ENCODE measurements at regions not wholly inside any gene's neighbourhood (a gene's known extent, or its start where the extent isn't known, plus 50 kb on each side); places are given as distances from the start of the nearest gene placed in this dataset.

DNA sequence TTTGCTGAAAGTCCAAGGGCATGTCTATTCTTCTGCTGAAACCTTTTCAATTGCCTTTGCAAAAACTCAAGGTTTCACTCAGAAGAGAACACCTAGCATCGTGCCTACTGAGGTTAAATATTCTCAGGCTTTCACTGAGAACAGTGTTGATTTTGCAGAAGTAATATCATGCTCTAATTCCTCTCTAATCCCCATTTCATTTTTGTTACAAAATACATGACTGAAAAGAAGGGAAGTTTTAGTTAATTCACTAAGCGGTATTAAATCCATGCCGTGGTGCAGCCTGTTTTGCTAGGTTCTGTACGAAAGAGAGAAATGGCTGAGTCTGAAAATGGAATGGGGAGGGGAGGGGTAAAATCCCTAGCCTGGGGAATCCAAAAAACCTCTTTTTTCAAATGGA lies 163.2 kb upstream of the CAMK1G start (continued):
- TF ChIP-seq ZBTB8A (tag by site-specific recombination; IDR thresholded peaks at IDR 0.05) (no peak), ZNF335 (tag by site-specific recombination; conservative IDR thresholded peaks at IDR 0.05) (no peak), ZNF169 (tag by site-specific recombination; IDR thresholded peaks at IDR 0.05) (no peak), ZNF211 (tag by site-specific recombination; IDR thresholded peaks at IDR 0.05; ENCODE audit: low read depth) (no peak), KLF7 (tag by site-specific recombination; IDR thresholded peaks at IDR 0.05; ENCODE audit: borderline replicate concordance) (no peak), ZNF148 (tag by site-specific recombination; IDR thresholded peaks at IDR 0.05; ENCODE audit: borderline replicate concordance) (no peak), ZBTB48 (tag by site-specific recombination; IDR thresholded peaks at IDR 0.05) (no peak), ZNF184 (tag by site-specific recombination; IDR thresholded peaks at IDR 0.05) (no peak), ZSCAN23 (tag by site-specific recombination; IDR thresholded peaks at IDR 0.05) (no peak), ZNF366 (tag by site-specific recombination; conservative IDR thresholded peaks at IDR 0.05) (no peak), ZNF776 (tag by site-specific recombination; IDR thresholded peaks at IDR 0.05; ENCODE audit: borderline replicate concordance) (no peak)

- H3K9me3 ChIP-seq (ENCODE audit: control insufficient read depth, insufficient read depth, low read depth, low read length), result no peaks in the 10 kb centered on the region
- POLR2A ChIA-PET, result no interaction called here
- no peaks in the 10 kb centered on the region for H3K36me3 ChIP-seq (ENCODE audit: control insufficient read depth in 2 of 2, insufficient read depth in 1 of 2, low read length in 2 of 2)
- no peaks in the 10 kb centered on the region for H3K4me1 ChIP-seq (ENCODE audit: control insufficient read depth, insufficient read depth, low read length)
- H3K27ac ChIP-seq (ENCODE audit: extremely low read depth, low read depth, low read length), result no peak overlapping the region
- no peak overlapping the region for H3K4me3 ChIP-seq (ENCODE audit: low read depth, low read length)
- CTCF ChIA-PET, result interaction anchor here (1.3 to 1.5 kb wide), 2 partner anchors 37 to 67 kb away, joined by 3 to 4 read pairs; no protein-coding TSS in a partner anchor
- TF ChIP-seq, protein P1, sequence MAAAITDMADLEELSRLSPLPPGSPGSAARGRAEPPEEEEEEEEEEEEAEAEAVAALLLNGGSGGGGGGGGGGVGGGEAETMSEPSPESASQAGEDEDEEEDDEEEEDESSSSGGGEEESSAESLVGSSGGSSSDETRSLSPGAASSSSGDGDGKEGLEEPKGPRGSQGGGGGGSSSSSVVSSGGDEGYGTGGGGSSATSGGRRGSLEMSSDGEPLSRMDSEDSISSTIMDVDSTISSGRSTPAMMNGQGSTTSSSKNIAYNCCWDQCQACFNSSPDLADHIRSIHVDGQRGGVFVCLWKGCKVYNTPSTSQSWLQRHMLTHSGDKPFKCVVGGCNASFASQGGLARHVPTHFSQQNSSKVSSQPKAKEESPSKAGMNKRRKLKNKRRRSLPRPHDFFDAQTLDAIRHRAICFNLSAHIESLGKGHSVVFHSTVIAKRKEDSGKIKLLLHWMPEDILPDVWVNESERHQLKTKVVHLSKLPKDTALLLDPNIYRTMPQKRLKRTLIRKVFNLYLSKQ (tag by site-specific recombination; IDR thresholded peaks at IDR 0.05; ENCODE audit: borderline replicate concordance), result no peak
- TF ChIP-seq ZNF549 (tag by site-specific recombination; IDR thresholded peaks at IDR 0.05), result no peak
- no peak for TF ChIP-seq ZNF239 (tag by site-specific recombination; IDR thresholded peaks at IDR 0.05)
- no peak for TF ChIP-seq YY2 (tag by site-specific recombination; IDR thresholded peaks at IDR 0.05)
- TF ChIP-seq ZNF416 (tag by site-specific recombination; IDR thresholded peaks at IDR 0.05), result no peak
- TF ChIP-seq ZNF324 (tag by site-specific recombination; IDR thresholded peaks at IDR 0.05), result no peak
- TF ChIP-seq MYNN (tag by site-specific recombination; IDR thresholded peaks at IDR 0.05; ENCODE audit: borderline replicate concordance), result no peak
Observed at GRCh38 chr1:209421186-209421585, 162.3 kb upstream of the CAMK1G start.

- POLR2A ChIA-PET, result no interaction called here
- no peak overlapping the region for H3K4me3 ChIP-seq (ENCODE audit: low read depth, low read length)
- CTCF ChIA-PET, result interaction anchor here (0.5 to 1.5 kb wide), 4 partner anchors 38 to 154 kb away, joined by 3 to 4 read pairs (median 3); no protein-coding TSS in a partner anchor
- H3K4me1 ChIP-seq (ENCODE audit: control insufficient read depth, insufficient read depth, low read length), result no peaks in the 10 kb centered on the region
- H3K27ac ChIP-seq (ENCODE audit: extremely low read depth, low read depth, low read length), result no peak overlapping the region
- H3K36me3 ChIP-seq (ENCODE audit: control insufficient read depth in 2 of 2, insufficient read depth in 1 of 2, low read length in 2 of 2), result no peaks in the 10 kb centered on the region
- H3K9me3 ChIP-seq (ENCODE audit: control insufficient read depth, insufficient read depth, low read depth, low read length), result no peaks in the 10 kb centered on the region
- TF ChIP-seq ZNF701 (tag by site-specific recombination; IDR thresholded peaks at IDR 0.05), result no peak
- no peak for TF ChIP-seq ZNF514 (tag by site-specific recombination; IDR thresholded peaks at IDR 0.05)
- TF ChIP-seq SCRT1 (tag by site-specific recombination; IDR thresholded peaks at IDR 0.05; ENCODE audit: borderline replicate concordance), result no peak
- TF ChIP-seq MEIS1 (CRISPR knock-in tag; IDR thresholded peaks at IDR 0.05; ENCODE audit: borderline replicate concordance), result no peak
- TF ChIP-seq ZNF488 (tag by site-specific recombination; IDR thresholded peaks at IDR 0.05), result no peak
- TF ChIP-seq MYNN (tag by site-specific recombination; IDR thresholded peaks at IDR 0.05; ENCODE audit: borderline replicate concordance), result no peak
- TF ChIP-seq, protein P2, sequence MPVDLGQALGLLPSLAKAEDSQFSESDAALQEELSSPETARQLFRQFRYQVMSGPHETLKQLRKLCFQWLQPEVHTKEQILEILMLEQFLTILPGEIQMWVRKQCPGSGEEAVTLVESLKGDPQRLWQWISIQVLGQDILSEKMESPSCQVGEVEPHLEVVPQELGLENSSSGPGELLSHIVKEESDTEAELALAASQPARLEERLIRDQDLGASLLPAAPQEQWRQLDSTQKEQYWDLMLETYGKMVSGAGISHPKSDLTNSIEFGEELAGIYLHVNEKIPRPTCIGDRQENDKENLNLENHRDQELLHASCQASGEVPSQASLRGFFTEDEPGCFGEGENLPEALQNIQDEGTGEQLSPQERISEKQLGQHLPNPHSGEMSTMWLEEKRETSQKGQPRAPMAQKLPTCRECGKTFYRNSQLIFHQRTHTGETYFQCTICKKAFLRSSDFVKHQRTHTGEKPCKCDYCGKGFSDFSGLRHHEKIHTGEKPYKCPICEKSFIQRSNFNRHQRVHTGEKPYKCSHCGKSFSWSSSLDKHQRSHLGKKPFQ (tag by site-specific recombination; IDR thresholded peaks at IDR 0.05), result no peak
- no peak for TF ChIP-seq ZNF169 (tag by site-specific recombination; IDR thresholded peaks at IDR 0.05)
- no peak for TF ChIP-seq BCL11B (tag by site-specific recombination; IDR thresholded peaks at IDR 0.05; ENCODE audit: low read depth)
- TF ChIP-seq ZNF138 (tag by site-specific recombination; IDR thresholded peaks at IDR 0.05; ENCODE audit: borderline replicate concordance), result no peak
- no peak for TF ChIP-seq ZNF248 (tag by site-specific recombination; IDR thresholded peaks at IDR 0.05)
Observed at GRCh38 chr1:209421978-209422680, 161.4 kb upstream of the CAMK1G start.
